ENCODE measurements at regions not wholly inside any gene's neighbourhood (a gene's known extent, or its start where the extent isn't known, plus 50 kb on each side); places are given as distances from the start of the nearest gene placed in this dataset.

DNA sequence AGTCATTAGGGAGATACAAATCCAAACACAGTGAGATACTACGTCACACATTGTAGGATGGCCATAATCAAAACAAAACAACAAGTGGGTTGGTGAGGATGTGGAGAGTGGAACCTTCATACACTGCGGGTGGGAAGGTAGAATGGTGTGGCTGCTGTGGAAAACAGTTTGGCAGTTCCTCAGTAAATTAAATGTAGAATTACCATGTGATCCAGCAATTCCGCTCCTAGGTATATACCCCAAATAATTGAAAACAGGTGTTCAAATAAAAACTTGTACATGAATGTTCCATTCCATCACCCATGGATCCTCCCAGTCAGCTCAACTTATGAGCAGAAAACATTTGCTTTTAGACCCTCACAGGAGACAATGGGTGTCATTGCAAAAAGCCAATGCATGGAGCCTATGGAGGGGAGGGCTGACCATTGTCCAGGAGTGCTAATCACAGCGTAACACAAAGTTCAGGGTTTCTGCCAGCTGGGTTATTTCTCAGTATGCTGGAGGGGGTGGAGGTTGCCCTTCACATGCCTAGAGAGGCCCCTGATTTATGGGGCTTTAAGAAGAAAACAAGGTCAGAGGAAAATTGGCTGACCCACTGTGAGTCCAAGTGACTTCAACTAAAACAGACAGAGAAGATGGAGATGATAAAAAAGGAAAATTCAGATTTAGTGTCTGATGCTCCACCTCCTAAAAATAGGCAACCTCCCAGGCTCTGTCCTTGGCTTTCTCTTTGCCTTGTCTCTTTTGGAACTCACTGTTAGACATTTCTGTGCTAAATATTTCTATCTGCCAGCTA lies 124.1 kb downstream of the WDR11 start:
- H3K27ac ChIP-seq, result no peak overlapping the region
- DNase-seq, result no peak
- WGBS, 5 donors, result 87 to 95% (median 93%) methylated on average over 4 of the region's 4 CpGs
- no peaks in the 10 kb centered on the region for H3K36me3 ChIP-seq
- H3K9me3 ChIP-seq, result peaks cover 0 to 22% (median 20%) of the 10 kb centered on the region in 4 donors
- H3K4me3 ChIP-seq, result no peak overlapping the region
- peaks cover 0 to 73% (median 8%) of the 10 kb centered on the region in 3 donors for H3K27me3 ChIP-seq
- TF ChIP-seq EP300 (IDR thresholded peaks at IDR 0.05) (no peak), POLR2AphosphoS5 (IDR thresholded peaks at IDR 0.05) (no peak), POLR2A (IDR thresholded peaks at IDR 0.05) (no peak)
- TF ChIP-seq, protein P1, sequence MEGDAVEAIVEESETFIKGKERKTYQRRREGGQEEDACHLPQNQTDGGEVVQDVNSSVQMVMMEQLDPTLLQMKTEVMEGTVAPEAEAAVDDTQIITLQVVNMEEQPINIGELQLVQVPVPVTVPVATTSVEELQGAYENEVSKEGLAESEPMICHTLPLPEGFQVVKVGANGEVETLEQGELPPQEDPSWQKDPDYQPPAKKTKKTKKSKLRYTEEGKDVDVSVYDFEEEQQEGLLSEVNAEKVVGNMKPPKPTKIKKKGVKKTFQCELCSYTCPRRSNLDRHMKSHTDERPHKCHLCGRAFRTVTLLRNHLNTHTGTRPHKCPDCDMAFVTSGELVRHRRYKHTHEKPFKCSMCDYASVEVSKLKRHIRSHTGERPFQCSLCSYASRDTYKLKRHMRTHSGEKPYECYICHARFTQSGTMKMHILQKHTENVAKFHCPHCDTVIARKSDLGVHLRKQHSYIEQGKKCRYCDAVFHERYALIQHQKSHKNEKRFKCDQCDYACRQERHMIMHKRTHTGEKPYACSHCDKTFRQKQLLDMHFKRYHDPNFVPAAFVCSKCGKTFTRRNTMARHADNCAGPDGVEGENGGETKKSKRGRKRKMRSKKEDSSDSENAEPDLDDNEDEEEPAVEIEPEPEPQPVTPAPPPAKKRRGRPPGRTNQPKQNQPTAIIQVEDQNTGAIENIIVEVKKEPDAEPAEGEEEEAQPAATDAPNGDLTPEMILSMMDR (IDR thresholded peaks at IDR 0.05), result no peak
- intact Hi-C loops (cut with DNase I; ENCODE audit: low total_unique reads), result no loop called here
- peaks cover 21 to 24% (median 23%) of the 10 kb centered on the region in 4 donors for H3K4me1 ChIP-seq

DNA sequence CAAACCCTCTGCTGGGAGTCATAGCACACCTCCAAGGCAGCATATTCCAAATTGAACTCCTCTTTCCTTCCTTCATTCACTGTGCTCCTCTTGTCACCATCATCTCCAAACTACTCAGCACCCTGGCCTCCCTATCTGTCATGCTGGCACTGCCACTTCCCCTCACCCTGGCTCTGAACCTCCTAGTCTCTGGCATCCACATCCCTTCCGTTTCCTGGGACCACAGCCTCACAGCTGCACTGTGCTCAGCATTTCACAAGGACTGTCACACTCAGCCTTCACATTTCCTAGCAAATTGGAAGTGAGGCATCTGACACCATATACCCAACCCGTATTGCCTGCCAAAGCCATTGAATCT lies 124.7 kb downstream of the WDR11 start:
- Histone ChIP-seq H3K4me1 (peaks cover 23 to 26% (median 25%) of the 10 kb centered on the region in 4 donors), H3K27ac (no peak overlapping the region), H3K36me3 (no peaks in the 10 kb centered on the region), H3K27me3 (peaks cover 0 to 74% (median 8%) of the 10 kb centered on the region in 3 donors), H3K4me3 (no peak overlapping the region), H3K9me3 (peaks cover 0 to 22% (median 20%) of the 10 kb centered on the region in 4 donors)
- no peak for DNase-seq
- no peak for TF ChIP-seq POLR2AphosphoS5 (IDR thresholded peaks at IDR 0.05)
- TF ChIP-seq, protein P1 (IDR thresholded peaks at IDR 0.05), result no peak
- TF ChIP-seq EP300 (IDR thresholded peaks at IDR 0.05), result no peak
- TF ChIP-seq POLR2A (IDR thresholded peaks at IDR 0.05), result no peak
- intact Hi-C loops (cut with DNase I; ENCODE audit: low total_unique reads), result no loop called here
- WGBS, 5 donors, result 77 to 87% (median 81%) methylated on average over 2 of the region's 2 CpGs

DNA sequence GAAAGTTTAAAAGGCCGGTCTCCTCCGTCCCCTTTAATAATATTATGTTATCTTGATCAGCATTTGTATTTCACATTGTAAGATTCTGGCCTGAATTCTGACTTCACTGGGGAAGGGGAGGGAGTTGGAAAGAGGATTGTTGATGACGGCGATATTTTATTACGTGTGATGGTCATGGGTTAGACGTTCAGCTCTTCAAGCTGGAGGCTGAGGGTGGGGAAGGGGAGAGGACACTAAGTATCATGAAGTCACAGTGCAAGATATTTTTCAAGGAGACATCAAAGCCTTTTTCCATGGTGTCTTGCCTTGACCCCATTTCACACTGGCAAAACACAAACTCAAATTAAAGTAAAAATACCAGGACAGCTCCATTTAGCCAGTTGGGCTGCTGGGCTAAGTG lies 126.7 kb downstream of the WDR11 start:
- Histone ChIP-seq H3K27me3 (peaks cover 0 to 76% (median 8%) of the 10 kb centered on the region in 3 donors), H3K4me1 (peaks cover 24 to 31% (median 25%) of the 10 kb centered on the region in 4 donors), H3K9me3 (peaks cover 0 to 22% (median 20%) of the 10 kb centered on the region in 4 donors), H3K4me3 (no peak overlapping the region), H3K36me3 (no peaks in the 10 kb centered on the region), H3K27ac (no peak overlapping the region)
- no peak for DNase-seq
- TF ChIP-seq POLR2A (IDR thresholded peaks at IDR 0.05), result no peak
- TF ChIP-seq EP300 (IDR thresholded peaks at IDR 0.05), result no peak
- TF ChIP-seq POLR2AphosphoS5 (IDR thresholded peaks at IDR 0.05), result no peak
- TF ChIP-seq, protein P1 (IDR thresholded peaks at IDR 0.05), result no peak
- WGBS, 5 donors, result 86 to 92% (median 90%) methylated on average over 6 of the region's 6 CpGs
- intact Hi-C loops (cut with DNase I; ENCODE audit: low total_unique reads), result no loop called here

DNA sequence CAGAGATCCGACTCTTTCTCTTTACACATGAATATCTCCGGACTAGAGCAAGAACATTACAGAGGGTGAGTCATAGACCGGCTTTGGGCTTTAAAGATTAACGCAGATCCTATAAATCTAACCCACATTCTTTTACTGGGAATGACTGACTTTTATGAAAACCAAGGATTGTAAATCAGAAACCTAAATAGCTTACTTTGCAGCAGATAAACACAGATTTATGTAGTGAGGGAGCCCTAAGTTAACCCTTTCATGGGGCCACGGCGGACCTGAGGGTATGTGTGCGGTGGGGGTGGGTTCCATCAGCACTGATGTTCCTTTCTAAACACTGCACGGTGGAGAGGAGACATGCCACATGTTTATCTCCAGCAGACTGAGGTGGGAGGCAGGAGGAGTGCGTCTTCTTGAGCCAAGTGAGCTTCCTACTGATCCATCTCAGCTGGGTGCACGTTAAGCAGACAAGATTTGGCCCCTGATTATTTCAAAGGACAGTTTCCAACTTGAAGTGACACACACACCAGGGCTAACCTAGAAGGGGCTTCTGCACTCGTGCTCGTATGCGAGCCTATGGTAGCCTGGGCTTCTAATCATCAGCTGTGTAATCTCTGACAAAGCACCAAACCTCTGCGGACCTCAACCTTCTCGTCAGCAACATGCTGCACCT lies 127.6 kb downstream of the WDR11 start:
- H3K27ac ChIP-seq, result peak overlapping the region in 2 of 5 donors; percentile 59 to 77
- peaks cover 24 to 31% (median 25%) of the 10 kb centered on the region in 4 donors for H3K4me1 ChIP-seq
- peak overlapping the region; percentile 38 to 52 (median 40) for H3K4me3 ChIP-seq
- H3K27me3 ChIP-seq, result peaks cover 0 to 68% (median 8%) of the 10 kb centered on the region in 3 donors
- H3K9me3 ChIP-seq, result peaks cover 0 to 18% (median 16%) of the 10 kb centered on the region in 4 donors
- WGBS, 5 donors, result 13 to 18% (median 13%) methylated on average over 13 to 15 of the region's 15 CpGs
- DNase-seq, result peak in 1 of 2 donors; percentile 61
- intact Hi-C loops (cut with DNase I; ENCODE audit: low total_unique reads), result no loop called here
- TF ChIP-seq POLR2A (IDR thresholded peaks at IDR 0.05) (no peak), POLR2AphosphoS5 (IDR thresholded peaks at IDR 0.05) (no peak), EP300 (IDR thresholded peaks at IDR 0.05) (no peak)
- TF ChIP-seq, protein P1 (IDR thresholded peaks at IDR 0.05), result no peak
- H3K36me3 ChIP-seq, result no peaks in the 10 kb centered on the region

Data from stomach (tissue), 8 donors.